Spinal cord (tissue), 9 donors: ENCODE measurements at regions not wholly inside any gene's neighbourhood (a gene's known extent, or its start where the extent isn't known, plus 50 kb on each side); places are given as distances from the start of the nearest gene placed in this dataset.

ENCODE experiments used
- DNase-seq, 6 donors: peaks; one replicate each; pipeline versions ENCODE4 v3.0.0 to v3.0.0-alpha.2; 2013 to 2015; ENCODE audit warnings: low spot score in 6 of 6, low read depth in 4 of 6
- H3K27ac ChIP-seq: one replicate; pipeline ENCODE4 v1.5.1; 2013; ENCODE audit warnings: low read depth, low read length, control low read depth
- H3K27me3 ChIP-seq: one replicate; pipeline ENCODE4 v1.6.1; 2013; ENCODE audit warnings: low read length; ENCODE audit not compliant: control insufficient read depth, insufficient read depth
- H3K36me3 ChIP-seq: one replicate; pipeline ENCODE4 v1.6.1; 2013; ENCODE audit warnings: low read length; ENCODE audit not compliant: control insufficient read depth, insufficient read depth
- H3K4me1 ChIP-seq: one replicate; pipeline ENCODE4 v1.6.1; 2013; ENCODE audit warnings: low read length; ENCODE audit not compliant: control insufficient read depth, insufficient read depth
- H3K4me3 ChIP-seq: one replicate; pipeline ENCODE4 v1.5.1; 2013; ENCODE audit warnings: low read depth, low read length, control low read depth
- H3K9me3 ChIP-seq: one replicate; pipeline ENCODE4 v1.6.1; 2013; ENCODE audit warnings: low read length; ENCODE audit not compliant: control insufficient read depth, insufficient read depth
- WGBS: methylation state at CpG from one replicate; pipeline ENCODE4 v1.1.5; 2013; ENCODE audit warnings: missing lambda C conversion rate; ENCODE audit not compliant: insufficient coverage; 5-methylcytosine and 5-hydroxymethylcytosine counted together
- donor health status: healthy.

- Histone ChIP-seq H3K4me3 (no peak overlapping the region), H3K27me3 (no peaks in the 10 kb centered on the region), H3K27ac (no peak overlapping the region), H3K9me3 (no peaks in the 10 kb centered on the region), H3K36me3 (no peaks in the 10 kb centered on the region), H3K4me1 (no peaks in the 10 kb centered on the region)
- DNase-seq = peak in 3 of 6 donors; percentile 33 to 75 (median 47)
These were observed 584.6 kb upstream of the CDH18 start for GRCh38 chr5:20572614-20573013.

DNA sequence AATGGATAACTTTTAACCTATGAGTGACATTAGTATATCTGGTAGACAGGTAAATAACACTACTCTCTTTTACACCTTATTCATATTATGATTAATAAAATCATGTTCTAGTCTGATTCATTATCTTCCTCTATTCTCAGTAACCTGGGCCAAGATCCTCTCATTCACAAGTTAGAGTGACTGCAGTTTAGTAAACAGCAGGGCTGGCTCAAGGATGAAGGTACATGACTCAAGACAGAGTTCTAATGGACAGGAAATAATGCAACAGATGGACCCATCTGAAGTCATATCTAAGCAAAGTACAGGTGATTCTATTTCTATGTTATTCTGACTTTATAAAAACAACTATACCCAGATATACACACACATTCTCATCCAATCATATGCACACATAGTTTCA, 582.5 kb upstream of the CDH18 start:
- no peaks in the 10 kb centered on the region for H3K9me3 ChIP-seq
- no peak for DNase-seq
- no peaks in the 10 kb centered on the region for H3K27me3 ChIP-seq
- H3K36me3 ChIP-seq = no peaks in the 10 kb centered on the region
- no peak overlapping the region for H3K27ac ChIP-seq
- H3K4me1 ChIP-seq = no peaks in the 10 kb centered on the region
- no peak overlapping the region for H3K4me3 ChIP-seq

GRCh38 chr5:20562544-20562943, 574.5 kb upstream of the CDH18 start:
- DNase-seq = no peak
- no CpG with 5 or more reads among the region's 4 CpGs for WGBS
- H3K36me3 ChIP-seq = no peaks in the 10 kb centered on the region

GRCh38 chr5:20559845-20560244, 571.8 kb upstream of the CDH18 start:
- Histone ChIP-seq H3K36me3 (no peaks in the 10 kb centered on the region), H3K9me3 (no peaks in the 10 kb centered on the region), H3K4me3 (no peak overlapping the region), H3K27ac (no peak overlapping the region), H3K27me3 (no peaks in the 10 kb centered on the region), H3K4me1 (no peaks in the 10 kb centered on the region)
- 44% methylated on average over 2 of the region's 3 CpGs for WGBS
- DNase-seq = peak in 1 of 6 donors; percentile 7

More at GRCh38 chr5:20562544-20562943, 574.5 kb upstream of the CDH18 start:
- H3K4me1 ChIP-seq = no peaks in the 10 kb centered on the region
- no peak overlapping the region for H3K27ac ChIP-seq
- H3K27me3 ChIP-seq = no peaks in the 10 kb centered on the region
- no peak overlapping the region for H3K4me3 ChIP-seq
- H3K9me3 ChIP-seq = no peaks in the 10 kb centered on the region

GRCh38 chr5:20556115-20556763, 568.2 kb upstream of the CDH18 start:
- WGBS = 79% methylated on average over 5 of the region's 6 CpGs
- no peak for DNase-seq
- H3K4me1 ChIP-seq = no peaks in the 10 kb centered on the region

GRCh38 chr5:20555034-20555433, 567.0 kb upstream of the CDH18 start:
- no peaks in the 10 kb centered on the region for H3K9me3 ChIP-seq
- H3K27me3 ChIP-seq = no peaks in the 10 kb centered on the region
- WGBS = no CpG with 5 or more reads among the region's 2 CpGs
- no peak overlapping the region for H3K4me3 ChIP-seq
- no peak overlapping the region for H3K27ac ChIP-seq
- no peak for DNase-seq
- no peaks in the 10 kb centered on the region for H3K36me3 ChIP-seq
- H3K4me1 ChIP-seq = no peaks in the 10 kb centered on the region

More at GRCh38 chr5:20556115-20556763, 568.2 kb upstream of the CDH18 start:
- Histone ChIP-seq H3K36me3 (no peaks in the 10 kb centered on the region), H3K9me3 (no peaks in the 10 kb centered on the region), H3K27me3 (no peaks in the 10 kb centered on the region), H3K27ac (no peak overlapping the region), H3K4me3 (no peak overlapping the region)

DNA sequence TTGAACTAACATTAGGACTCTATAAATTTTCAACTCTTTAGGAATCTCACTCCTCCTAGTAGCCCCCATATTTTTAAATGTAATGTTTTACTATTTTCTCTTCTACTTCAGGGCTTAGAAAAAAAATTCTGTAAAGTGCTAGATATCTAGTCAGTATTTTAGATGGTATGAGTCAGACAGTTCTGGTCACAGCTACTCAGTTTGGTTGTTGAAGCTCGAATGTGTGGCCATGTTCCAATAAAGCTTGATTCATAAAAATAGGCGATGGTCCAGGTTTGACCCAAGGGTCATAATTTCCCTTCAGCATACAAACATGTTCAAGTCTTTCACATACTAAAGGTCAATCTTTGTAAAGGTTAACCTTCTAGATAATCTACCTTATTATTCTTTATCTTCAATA, 566.0 kb upstream of the CDH18 start:
- WGBS = 88% methylated on average over 1 of the region's 2 CpGs
- Histone ChIP-seq H3K27ac (no peak overlapping the region), H3K4me1 (no peaks in the 10 kb centered on the region), H3K27me3 (no peaks in the 10 kb centered on the region), H3K36me3 (no peaks in the 10 kb centered on the region), H3K9me3 (no peaks in the 10 kb centered on the region), H3K4me3 (no peak overlapping the region)
- DNase-seq = no peak

DNA sequence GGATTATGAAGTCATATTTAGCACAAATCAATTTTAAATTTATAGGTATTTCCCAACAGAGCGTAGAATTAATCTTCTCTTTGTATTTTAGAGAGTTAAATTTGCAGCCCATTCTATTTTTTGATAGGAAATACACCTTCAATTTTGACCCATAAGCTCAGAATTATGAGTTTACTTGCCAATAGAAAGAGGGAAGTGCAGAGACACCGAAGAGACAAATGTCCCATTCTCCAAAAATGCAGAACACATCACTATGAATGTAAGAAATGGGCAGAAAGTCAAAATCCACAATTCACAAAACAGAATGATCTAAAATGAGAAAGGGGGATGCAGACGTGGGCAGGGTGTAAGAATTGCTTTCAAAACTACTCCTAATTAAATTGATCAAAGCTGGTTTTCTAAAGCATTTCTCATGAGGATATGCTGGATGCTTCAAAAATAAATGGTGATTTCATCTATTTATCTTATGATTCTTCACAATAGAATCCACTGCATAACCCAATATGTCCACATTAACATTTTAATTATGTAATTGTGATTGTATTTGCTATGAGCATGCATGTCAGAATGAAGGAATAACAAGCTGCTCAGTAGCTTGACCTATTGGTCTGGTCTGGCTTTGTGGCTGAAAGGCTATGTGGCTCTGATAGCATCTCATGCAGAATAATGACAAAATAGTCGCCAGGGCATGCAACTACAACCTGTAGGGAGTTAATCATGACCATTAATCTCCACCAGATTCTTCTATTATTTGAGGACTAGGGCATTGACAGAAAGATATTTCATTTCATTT, 550.1 kb upstream of the CDH18 start:
- H3K27ac ChIP-seq = no peak overlapping the region
- no CpG with 5 or more reads among the region's 4 CpGs for WGBS
- no peak overlapping the region for H3K4me3 ChIP-seq
- no peaks in the 10 kb centered on the region for H3K36me3 ChIP-seq
- no peaks in the 10 kb centered on the region for H3K27me3 ChIP-seq
- no peak for DNase-seq
- no peaks in the 10 kb centered on the region for H3K4me1 ChIP-seq
- H3K9me3 ChIP-seq = no peaks in the 10 kb centered on the region

- H3K27me3 ChIP-seq = no peaks in the 10 kb centered on the region
- H3K4me1 ChIP-seq = no peaks in the 10 kb centered on the region
- no peaks in the 10 kb centered on the region for H3K36me3 ChIP-seq
- no peak for DNase-seq
- H3K4me3 ChIP-seq = no peak overlapping the region
- H3K27ac ChIP-seq = no peak overlapping the region
- no peaks in the 10 kb centered on the region for H3K9me3 ChIP-seq
These were observed 548.8 kb upstream of the CDH18 start for GRCh38 chr5:20536813-20537212.

GRCh38 chr5:20536341-20536740, 548.3 kb upstream of the CDH18 start:
- Histone ChIP-seq H3K27me3 (no peaks in the 10 kb centered on the region), H3K27ac (no peak overlapping the region), H3K9me3 (no peaks in the 10 kb centered on the region), H3K4me1 (no peaks in the 10 kb centered on the region), H3K4me3 (no peak overlapping the region), H3K36me3 (no peaks in the 10 kb centered on the region)
- WGBS = no CpG with 5 or more reads among the region's 2 CpGs
- DNase-seq = no peak
